Stomach smooth muscle (tissue), 2 donors: ENCODE measurements at regions not wholly inside any gene's neighbourhood (a gene's known extent, or its start where the extent isn't known, plus 50 kb on each side); places are given as distances from the start of the nearest gene placed in this dataset.

Experiments
- H3K27ac ChIP-seq: one replicate; pipeline ENCODE4 v1.7.0; 2013; ENCODE audit warnings: mild to moderate bottlenecking, low read length, inconsistent platforms
- H3K27me3 ChIP-seq, 2 donors: one replicate each; pipeline ENCODE4 v1.7.0; 2013; ENCODE audit warnings: low read length in 2 of 2; ENCODE audit not compliant: insufficient read depth in 2 of 2, control insufficient read depth in 1 of 2
- H3K36me3 ChIP-seq, 2 donors: one replicate each; pipeline ENCODE4 v1.7.0; 2013; ENCODE audit warnings: low read length in 2 of 2; ENCODE audit not compliant: control insufficient read depth in 2 of 2, insufficient read depth in 2 of 2
- H3K4me1 ChIP-seq: one replicate; pipeline ENCODE4 v1.7.0; 2013; ENCODE audit warnings: low read length; ENCODE audit not compliant: control insufficient read depth, insufficient read depth
- H3K4me3 ChIP-seq, 2 donors: one replicate each; pipeline ENCODE4 v1.7.0; 2013; ENCODE audit warnings: low read length in 2 of 2
- H3K9ac ChIP-seq, 2 donors: one replicate each; pipeline ENCODE4 v1.7.0; 2013; ENCODE audit warnings: low read length in 2 of 2, mild to moderate bottlenecking in 1 of 2
- H3K9me3 ChIP-seq, 2 donors: one replicate each; pipeline ENCODE4 v1.7.0; 2013; ENCODE audit warnings: low read length in 2 of 2; ENCODE audit not compliant: control insufficient read depth in 2 of 2
- donor health status: healthy.
- donor health status: Pancreatic carcinoma.

DNA sequence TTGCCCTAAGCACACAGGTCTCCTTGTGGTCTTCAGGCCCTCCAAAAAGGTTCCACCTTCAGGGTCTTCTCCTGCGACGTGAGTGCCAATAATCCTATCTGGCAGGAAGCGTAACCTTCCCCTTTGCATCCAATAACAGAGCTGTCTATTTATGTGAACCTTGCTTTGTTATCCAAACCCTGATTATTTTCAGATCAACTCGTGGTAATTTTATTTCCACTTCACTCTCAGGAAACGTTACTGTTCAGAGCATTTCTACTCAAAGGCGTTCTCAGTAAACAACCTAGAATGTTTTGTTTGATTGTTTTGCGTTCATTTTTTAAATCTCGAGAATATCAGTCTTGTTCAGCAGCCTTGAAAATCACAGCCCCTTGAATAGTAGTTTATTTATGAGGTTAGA lies 232.3 kb upstream of the KLF6 start:
- H3K9ac ChIP-seq: no peak overlapping the region
- H3K9me3 ChIP-seq: no peaks in the 10 kb centered on the region
- peaks cover 6% of the 10 kb centered on the region for H3K4me1 ChIP-seq
- no peaks in the 10 kb centered on the region for H3K27me3 ChIP-seq
- H3K27ac ChIP-seq: no peak overlapping the region
- H3K4me3 ChIP-seq: no peak overlapping the region
- no peaks in the 10 kb centered on the region for H3K36me3 ChIP-seq

DNA sequence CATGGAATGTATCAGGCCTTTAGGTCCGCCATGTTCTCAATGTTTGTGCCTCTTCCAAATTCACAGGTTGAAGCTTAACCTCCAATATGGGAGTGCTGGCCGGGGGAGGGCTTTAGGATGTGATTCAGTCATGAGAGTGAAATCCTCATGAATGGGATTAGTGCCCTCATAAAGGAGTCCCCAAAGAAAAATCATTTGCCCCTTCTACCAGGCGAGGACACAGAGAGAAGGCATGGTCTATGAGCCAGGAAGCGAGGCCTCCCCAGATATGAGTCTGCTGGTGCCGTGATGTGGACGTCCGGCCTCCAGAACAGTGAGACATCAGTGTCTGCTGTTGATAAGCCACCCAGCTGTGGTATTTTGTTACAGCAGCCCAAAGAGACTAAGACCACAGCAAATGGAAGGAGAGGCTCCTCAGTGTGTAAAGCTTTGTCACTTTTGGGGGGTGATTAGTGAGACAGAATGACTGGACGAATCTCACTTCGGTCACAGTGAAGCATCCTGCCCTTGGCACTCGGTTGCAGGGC lies 231.3 kb upstream of the KLF6 start:
- Histone ChIP-seq H3K9me3 (no peaks in the 10 kb centered on the region), H3K4me3 (no peak overlapping the region), H3K27me3 (no peaks in the 10 kb centered on the region), H3K36me3 (no peaks in the 10 kb centered on the region), H3K9ac (no peak overlapping the region), H3K4me1 (peaks cover 6% of the 10 kb centered on the region), H3K27ac (no peak overlapping the region)

GRCh38 chr10:4013651-4014121 lies 228.7 kb upstream of the KLF6 start:
- Histone ChIP-seq H3K4me1 (peaks cover 6% of the 10 kb centered on the region), H3K9ac (no peak overlapping the region), H3K27me3 (no peaks in the 10 kb centered on the region), H3K9me3 (no peaks in the 10 kb centered on the region), H3K4me3 (peak overlapping the region in 1 of 2 donors; percentile 12), H3K36me3 (no peaks in the 10 kb centered on the region), H3K27ac (no peak overlapping the region)

GRCh38 chr10:4012848-4013247 lies 227.8 kb upstream of the KLF6 start:
- Histone ChIP-seq H3K4me1 (peaks cover 6% of the 10 kb centered on the region), H3K36me3 (no peaks in the 10 kb centered on the region), H3K27me3 (no peaks in the 10 kb centered on the region), H3K9me3 (no peaks in the 10 kb centered on the region), H3K4me3 (no peak overlapping the region), H3K27ac (no peak overlapping the region), H3K9ac (no peak overlapping the region)

DNA sequence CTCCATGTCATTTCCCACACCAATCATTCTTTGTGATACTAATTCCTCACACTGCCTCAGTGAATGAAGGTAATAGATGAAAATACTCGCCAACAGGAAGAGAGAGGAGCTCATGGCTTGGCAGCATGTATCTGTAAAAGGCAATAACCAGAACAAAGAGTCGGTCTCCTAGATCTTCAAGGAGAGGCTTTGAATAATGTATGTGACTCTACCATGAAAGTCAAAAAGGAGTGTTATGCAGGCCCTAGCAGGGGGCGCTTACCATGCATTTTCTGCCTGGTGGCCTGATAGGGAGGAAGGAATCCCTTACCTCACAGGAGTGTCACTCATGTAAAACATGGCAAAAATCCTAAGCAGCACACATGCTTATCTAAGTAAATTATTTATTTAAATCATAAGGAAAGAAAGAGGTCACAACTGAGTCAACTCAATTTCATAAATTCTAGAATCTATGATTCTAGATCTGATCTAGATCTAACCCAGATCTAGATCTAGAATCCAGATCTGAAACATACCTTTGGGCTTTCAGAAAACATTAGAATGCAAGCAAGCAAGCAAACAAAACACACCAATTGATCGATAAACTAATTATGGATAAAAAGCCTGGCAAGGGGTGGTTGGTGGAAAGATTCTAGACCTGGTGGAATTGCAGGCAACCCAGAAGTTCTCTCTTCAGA lies 226.3 kb upstream of the KLF6 start:
- Histone ChIP-seq H3K4me1 (peaks cover 6% of the 10 kb centered on the region), H3K27ac (no peak overlapping the region), H3K9ac (no peak overlapping the region)

DNA sequence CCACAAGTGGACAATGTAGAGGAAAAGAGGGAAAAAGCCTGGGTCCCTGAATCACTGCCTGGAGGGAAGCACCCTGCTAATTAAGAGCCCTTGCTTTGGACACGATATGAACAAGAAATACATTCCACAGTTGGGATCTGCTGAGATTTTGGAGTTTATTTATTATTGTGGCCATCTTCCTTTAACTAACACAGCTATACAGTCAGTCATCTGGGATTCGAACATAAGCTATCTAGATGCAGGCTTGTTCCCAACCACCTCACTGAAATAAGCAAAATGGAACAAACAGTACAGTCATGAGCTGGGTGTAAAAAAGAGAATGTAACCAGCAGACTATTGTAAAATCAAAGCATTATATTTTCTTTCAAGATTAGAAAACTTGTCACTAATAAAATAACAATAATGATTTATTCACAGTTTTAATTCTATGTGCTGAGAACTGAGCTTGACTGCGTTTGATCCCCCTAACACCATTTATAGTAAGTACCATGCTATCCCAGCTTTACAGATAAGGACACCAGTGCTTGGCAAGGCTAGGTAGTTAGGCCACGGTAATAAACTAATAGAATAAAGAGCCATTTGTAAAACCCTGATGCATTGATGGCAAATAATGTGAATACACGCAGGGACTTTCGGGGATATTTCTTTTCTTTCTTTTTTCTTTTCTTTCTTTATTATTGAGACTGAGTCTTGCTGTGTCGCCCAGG lies 223.8 kb upstream of the KLF6 start:
- Histone ChIP-seq H3K9ac (no peak overlapping the region), H3K4me3 (no peak overlapping the region), H3K9me3 (no peaks in the 10 kb centered on the region), H3K27ac (no peak overlapping the region), H3K36me3 (no peaks in the 10 kb centered on the region), H3K27me3 (no peaks in the 10 kb centered on the region), H3K4me1 (peaks cover 8% of the 10 kb centered on the region)

More for the DNA sequence above, 226.3 kb upstream of the KLF6 start:
- no peaks in the 10 kb centered on the region for H3K27me3 ChIP-seq
- no peaks in the 10 kb centered on the region for H3K36me3 ChIP-seq
- H3K9me3 ChIP-seq: no peaks in the 10 kb centered on the region
- no peak overlapping the region for H3K4me3 ChIP-seq

DNA sequence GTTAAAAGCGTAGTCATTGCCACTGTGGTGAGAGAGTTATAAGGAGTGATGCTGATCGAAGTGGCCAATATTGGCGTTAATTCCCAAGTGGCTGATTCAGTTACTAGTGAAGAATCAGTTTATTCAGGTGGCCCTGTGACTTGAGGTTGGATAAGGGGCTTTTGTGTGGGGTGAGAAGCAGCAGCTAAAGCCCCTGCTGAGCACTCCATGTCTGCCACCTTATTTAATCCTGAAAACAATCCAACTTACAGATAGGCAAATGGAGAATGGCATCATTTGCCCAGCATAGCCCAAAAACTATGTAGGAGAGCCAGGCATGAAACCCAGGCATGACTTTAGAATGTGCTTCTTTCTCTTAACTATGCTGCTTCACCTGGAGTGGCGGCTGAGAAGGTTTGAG lies 222.8 kb upstream of the KLF6 start:
- Histone ChIP-seq H3K9me3 (no peaks in the 10 kb centered on the region), H3K4me3 (no peak overlapping the region), H3K9ac (no peak overlapping the region), H3K27me3 (no peaks in the 10 kb centered on the region), H3K27ac (no peak overlapping the region), H3K4me1 (peaks cover 6% of the 10 kb centered on the region), H3K36me3 (no peaks in the 10 kb centered on the region)

DNA sequence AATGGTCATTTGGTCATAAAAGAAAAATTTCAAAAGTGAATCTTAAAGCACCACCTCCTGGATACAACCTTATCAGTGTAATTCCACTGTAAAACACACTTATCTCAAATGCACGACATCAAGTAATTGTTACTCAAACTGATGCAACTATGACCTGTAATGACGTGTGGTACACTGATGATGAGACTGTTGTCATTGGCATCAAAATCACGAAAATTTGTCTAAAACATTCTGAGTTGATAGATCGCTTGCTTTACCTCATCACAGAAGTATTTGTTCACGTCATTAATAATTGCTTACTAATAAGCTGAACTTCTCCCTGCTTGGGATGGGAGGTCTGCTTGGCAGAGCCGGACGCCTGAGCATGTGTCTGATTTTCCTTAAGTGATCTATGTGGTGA lies 221.8 kb upstream of the KLF6 start:
- Histone ChIP-seq H3K9me3 (no peaks in the 10 kb centered on the region), H3K36me3 (no peaks in the 10 kb centered on the region), H3K9ac (no peak overlapping the region), H3K4me1 (peaks cover 6% of the 10 kb centered on the region), H3K27me3 (no peaks in the 10 kb centered on the region), H3K4me3 (no peak overlapping the region), H3K27ac (no peak overlapping the region)

DNA sequence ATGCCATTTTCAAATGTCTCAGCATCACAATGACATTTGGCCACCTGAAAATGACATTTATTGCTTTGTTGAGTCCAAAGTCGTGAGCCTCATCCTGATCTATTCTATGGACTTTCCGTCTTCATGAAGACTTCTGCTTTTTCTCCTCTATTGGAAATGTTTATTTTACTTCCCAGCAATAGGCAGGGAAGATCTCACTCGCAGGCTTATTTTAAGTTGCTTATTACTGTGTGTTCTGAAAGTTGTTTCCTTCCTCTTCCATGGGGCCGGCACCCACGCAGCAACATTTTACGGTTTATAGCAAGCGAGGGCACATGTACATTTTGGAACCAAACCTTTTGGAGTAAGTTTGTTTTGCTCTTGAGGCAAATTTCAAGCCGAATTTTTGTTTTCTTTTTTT lies 221.0 kb upstream of the KLF6 start:
- no peak overlapping the region for H3K9ac ChIP-seq
- no peaks in the 10 kb centered on the region for H3K36me3 ChIP-seq
- H3K4me3 ChIP-seq: no peak overlapping the region
- H3K27ac ChIP-seq: no peak overlapping the region
- H3K9me3 ChIP-seq: no peaks in the 10 kb centered on the region
- no peaks in the 10 kb centered on the region for H3K27me3 ChIP-seq
- H3K4me1 ChIP-seq: peaks cover 6% of the 10 kb centered on the region

- H3K4me3 ChIP-seq: no peak overlapping the region
- no peaks in the 10 kb centered on the region for H3K27me3 ChIP-seq
- peaks cover 6% of the 10 kb centered on the region for H3K4me1 ChIP-seq
- no peak overlapping the region for H3K27ac ChIP-seq
- no peaks in the 10 kb centered on the region for H3K9me3 ChIP-seq
- H3K36me3 ChIP-seq: no peaks in the 10 kb centered on the region
- no peak overlapping the region for H3K9ac ChIP-seq
These were observed 220.0 kb upstream of the KLF6 start for GRCh38 chr10:4004990-4005389.

DNA sequence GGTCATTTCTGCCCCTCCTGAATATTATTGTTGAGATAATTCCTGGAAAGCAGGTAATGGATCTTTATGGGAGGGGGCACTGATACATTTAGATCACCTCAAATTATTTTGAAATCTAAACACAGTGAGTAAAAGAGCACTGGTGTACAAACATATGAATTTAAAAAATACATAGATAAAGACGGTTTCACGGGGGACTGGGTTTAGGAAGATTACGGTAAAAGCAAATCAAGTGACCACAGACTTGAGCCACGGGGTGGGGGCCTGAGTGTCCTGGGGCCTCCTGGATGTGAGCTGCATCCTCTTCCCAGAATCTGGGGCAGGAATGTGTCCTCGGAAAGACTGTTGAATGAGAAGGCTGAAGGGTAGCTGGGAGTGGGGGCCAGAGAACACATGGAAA lies 219.1 kb upstream of the KLF6 start:
- peaks cover 6% of the 10 kb centered on the region for H3K4me1 ChIP-seq
- no peaks in the 10 kb centered on the region for H3K9me3 ChIP-seq
- H3K4me3 ChIP-seq: no peak overlapping the region
- H3K27ac ChIP-seq: no peak overlapping the region
- no peak overlapping the region for H3K9ac ChIP-seq
- no peaks in the 10 kb centered on the region for H3K27me3 ChIP-seq
- no peaks in the 10 kb centered on the region for H3K36me3 ChIP-seq
